HG03039 (cell line): ENCODE measurements at regions not wholly inside any gene's neighbourhood (a gene's known extent, or its start where the extent isn't known, plus 50 kb on each side); places are given as distances from the start of the nearest gene placed in this dataset.

Experiments
- ATAC-seq: cut with Tn5 transposase; IDR thresholded peaks from one replicate; pipeline ENCODE4 v1.9.1; 2021; ENCODE audit warnings: mild to moderate bottlenecking, moderate library complexity; ENCODE audit not compliant: unreplicated experiment

DNA sequence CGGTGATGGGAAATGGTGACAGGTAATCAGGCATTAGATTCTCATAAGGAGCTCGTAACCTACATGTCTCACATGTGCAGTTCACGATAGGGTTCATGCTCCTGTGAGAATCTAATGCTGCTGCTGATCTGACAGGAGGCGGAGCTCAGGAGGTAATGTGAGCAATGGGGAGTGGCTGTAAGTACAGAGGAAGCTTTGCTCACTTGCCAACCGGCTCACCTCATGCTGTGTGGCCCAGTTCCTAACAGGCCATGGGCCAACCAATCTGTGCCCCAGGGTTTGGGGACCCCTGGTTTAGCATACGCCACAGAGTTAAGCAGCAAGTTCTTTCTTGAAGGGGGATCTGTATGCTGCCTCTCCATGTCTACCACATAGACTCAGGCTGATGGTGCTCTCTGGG is 133.1 kb downstream of the IQUB start:
- ATAC-seq = no peak

DNA sequence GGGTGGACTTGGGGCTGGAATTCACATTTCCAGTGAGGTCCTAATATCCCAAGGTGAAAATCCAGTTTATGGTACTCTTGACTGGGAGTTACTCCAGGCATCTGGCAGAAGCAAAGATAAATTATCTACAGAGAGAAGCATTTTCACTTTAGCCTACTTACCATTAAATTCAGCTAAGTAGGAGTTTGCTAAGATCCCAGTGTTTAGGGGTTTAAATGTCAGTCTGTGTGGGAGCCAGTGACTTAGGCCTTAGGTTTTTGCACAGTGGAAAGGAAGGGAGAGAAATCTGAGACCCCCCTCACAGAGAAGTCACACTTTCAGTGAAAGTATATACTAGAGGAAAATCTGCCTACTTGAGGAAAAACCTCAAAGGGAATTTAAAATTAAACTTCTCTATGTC is 134.2 kb downstream of the IQUB start:
- no peak for ATAC-seq

DNA sequence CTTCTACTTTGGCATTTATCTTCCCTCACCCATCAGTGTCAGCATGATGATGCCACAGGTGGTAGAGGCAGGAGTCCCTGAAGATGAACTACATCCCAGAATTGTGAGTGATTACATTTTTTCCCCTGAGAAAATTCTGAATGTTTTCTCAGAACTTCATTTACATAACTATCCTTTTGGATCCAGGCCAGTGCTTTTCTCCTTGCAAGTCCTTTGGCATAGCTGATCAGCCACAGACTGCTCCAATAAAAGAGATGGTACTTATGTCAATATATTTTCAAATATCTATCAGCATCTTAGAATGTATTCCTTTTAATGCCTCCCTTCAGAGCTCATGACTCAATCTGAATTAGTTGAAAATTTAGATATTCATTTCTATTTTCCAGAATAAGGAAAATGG is 135.5 kb downstream of the IQUB start:
- no peak for ATAC-seq

DNA sequence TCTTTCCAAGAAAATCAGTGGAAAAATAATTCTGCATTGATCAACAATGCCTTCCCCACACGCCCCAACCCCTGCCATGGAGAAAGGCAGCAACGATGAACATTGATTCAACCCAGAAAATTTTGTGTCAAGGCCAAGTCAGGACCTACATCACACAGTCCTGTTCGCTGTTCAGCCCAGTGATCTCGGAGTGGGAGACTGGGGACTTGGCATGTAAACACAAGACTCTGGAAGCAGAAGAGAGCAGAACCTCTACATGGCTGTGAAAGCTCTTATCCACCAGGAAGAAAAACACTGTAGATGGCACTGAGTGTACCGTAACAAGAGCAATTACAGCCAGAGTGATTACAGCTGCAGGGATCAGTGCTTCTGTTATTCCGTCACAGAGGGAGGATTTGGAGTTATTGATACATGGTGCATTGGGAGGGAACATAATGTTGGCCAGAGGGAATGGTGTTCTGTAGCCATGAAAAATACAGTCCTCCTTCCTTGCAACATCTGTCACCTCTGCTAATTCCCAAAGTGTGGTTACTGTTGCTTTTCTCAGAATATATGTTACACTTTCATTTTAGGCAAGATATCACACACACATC is 136.6 kb downstream of the IQUB start:
- no peak for ATAC-seq

DNA sequence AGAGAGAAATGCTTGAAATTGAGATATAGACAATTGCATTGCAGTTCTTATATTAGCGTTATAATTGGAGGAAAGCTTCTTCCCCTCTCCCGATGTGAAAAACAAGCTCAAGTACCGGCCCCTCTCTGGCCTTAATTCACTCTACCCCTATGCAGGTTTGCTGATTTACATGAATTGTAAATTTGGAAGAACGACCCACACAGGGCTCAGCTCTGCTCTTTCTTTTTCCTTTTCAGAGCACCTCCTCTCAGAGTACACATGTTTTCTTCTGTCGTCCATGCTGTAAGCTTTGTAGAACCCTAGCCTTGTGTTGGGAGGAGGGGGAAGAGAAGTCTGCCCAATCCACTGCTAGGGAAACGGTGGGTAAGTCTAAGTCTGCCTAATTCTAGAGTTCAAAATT is 140.8 kb downstream of the IQUB start:
- ATAC-seq = no peak

DNA sequence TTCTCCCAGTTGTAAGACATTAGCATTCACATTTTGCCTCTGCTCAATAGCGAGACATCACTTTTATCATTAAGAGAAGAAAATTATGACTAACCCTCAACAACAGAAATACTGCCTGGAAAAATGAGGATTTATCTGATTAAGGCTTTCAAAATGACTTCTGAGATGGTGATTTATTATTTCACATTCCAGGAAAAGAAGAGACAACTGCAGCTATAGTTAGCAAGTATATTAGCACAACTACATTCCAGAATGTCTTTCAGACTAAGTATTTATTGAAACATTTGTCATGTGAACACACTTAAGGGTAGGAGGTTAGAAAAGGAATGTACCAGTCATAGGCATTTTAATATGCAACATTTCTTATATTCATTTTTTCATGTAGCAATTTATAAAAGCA is 162.0 kb downstream of the IQUB start:
- ATAC-seq = no peak

DNA sequence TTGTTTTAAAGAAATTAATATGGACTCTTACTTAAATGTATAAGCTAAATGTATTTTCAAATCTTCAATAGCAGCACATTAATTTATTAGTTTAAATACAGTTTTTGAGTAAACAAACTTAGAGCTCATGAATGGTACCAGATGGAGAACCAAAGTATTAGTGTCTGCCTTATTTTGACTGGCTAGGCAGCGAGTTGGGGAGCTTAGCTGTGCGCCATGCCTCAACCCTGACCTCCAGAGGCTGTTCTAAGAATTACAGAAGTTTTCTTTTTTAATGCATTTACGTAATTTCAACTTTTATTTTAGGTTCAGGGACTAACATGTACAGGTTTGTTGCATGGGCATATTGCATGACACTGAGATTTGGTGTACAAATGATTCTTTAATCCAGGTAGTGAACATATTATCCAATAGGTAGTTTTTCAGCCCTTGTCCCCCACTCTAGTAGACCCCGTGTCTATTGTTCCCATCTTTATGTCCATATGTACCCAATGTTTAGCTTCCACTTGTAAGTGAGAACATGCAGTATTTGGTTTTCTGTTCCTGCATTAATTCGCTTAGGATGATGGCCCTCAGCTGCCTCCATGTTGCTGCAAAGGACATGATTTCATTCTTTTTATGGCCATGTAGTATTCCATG is 166.8 kb downstream of the IQUB start:
- ATAC-seq = peak; percentile 91

DNA sequence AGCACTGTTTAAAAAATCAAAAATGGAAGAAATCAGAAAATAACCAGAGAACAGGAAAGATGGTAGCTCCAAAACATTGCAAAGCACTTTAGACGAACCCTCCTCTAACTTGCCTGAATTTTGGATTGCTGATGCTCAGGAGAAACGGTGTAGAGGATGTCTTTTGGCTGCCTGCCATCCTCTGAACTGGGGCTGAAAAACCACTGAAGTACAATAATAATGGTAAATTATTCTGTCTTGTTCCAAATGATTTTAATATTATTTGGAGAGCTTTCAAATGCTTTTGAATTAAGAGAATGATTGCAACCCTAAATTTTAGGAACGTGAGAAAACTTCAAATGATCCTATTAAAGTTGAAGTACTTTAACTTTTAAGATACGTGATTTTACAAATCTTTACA is 167.3 kb upstream of the SLC13A1 start:
- no peak for ATAC-seq

DNA sequence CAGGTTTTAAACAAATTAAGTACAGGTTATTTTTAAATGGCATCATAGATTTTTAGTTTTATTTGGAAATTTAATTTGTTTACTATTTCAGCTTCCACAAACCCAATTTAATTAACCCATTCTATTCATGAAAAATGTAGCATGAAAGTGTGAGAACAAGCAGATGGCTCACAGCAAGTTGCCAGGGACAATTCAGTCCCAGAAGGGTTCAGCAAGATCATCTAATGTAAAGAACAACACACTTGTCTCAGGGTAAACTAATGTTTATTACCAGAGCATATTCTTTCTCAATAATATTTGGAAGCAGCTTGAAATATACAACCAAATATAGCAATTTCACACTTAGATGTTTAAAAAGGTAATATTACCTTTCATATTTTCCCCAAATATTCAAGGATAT is 166.9 kb upstream of the SLC13A1 start:
- ATAC-seq = no peak

DNA sequence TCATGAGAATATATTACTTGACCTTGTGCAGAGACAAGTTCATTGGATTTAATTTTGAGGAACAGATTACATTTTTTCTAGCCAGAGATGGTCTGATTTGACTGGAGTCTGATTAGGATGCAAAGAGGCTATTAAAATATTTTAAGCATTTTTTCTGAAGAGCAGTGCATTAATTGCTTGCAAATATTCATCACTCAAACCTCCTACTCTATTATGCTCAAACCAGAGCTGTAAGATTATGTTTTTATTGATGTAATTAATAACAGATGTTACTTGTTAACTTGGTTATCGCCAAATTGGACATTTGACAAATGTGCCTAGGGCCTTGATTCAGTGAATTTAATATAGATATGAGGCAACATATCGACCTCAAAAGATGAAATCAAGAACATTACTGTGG is 160.9 kb upstream of the SLC13A1 start:
- no peak for ATAC-seq

DNA sequence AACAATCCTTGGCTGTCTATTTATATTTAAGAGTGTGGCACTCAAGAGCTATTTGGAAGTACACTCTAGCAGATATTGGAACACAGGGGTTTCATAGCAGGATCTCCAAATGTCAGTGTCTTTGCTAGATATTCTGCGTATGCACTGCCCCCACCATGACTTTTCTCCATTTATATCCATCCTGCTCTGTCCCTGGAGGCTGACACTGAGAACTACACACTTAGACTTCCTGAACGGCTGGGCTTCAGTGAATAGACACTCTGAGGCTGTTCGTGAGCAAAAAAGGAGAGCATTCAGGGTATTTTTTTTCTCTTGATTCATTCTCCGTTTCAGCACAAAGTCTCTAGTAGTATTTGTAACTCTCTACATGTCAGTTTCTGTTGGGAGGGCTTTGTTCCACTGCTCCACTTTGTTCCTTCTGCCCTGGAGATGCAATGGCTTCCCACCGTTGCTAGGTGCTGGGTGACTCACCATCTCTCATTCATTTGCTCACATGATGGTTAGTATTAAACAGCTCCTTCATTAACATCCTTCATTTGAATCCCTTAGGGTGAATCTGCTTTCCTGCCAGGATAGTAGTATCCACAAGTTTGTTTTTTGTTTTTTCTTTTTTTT is 155.9 kb upstream of the SLC13A1 start:
- no peak for ATAC-seq

DNA sequence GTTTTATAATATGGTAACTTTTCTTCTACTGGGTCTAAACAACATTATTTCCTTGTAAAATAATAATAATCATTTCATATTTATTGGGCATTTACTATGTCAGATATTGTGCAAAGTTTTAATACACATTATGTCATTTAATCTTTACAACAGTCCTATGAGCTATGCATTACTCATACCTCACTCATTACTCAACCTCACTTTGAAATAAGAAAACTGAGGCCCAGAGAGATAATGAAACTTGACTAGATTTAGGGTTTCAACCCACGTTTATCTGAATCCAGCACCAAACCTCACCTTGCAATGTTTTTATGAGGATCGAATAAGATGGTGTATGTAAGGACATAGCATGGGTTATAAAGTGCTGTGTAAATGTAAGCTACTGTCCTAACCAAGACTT is 153.2 kb upstream of the SLC13A1 start:
- ATAC-seq = no peak

DNA sequence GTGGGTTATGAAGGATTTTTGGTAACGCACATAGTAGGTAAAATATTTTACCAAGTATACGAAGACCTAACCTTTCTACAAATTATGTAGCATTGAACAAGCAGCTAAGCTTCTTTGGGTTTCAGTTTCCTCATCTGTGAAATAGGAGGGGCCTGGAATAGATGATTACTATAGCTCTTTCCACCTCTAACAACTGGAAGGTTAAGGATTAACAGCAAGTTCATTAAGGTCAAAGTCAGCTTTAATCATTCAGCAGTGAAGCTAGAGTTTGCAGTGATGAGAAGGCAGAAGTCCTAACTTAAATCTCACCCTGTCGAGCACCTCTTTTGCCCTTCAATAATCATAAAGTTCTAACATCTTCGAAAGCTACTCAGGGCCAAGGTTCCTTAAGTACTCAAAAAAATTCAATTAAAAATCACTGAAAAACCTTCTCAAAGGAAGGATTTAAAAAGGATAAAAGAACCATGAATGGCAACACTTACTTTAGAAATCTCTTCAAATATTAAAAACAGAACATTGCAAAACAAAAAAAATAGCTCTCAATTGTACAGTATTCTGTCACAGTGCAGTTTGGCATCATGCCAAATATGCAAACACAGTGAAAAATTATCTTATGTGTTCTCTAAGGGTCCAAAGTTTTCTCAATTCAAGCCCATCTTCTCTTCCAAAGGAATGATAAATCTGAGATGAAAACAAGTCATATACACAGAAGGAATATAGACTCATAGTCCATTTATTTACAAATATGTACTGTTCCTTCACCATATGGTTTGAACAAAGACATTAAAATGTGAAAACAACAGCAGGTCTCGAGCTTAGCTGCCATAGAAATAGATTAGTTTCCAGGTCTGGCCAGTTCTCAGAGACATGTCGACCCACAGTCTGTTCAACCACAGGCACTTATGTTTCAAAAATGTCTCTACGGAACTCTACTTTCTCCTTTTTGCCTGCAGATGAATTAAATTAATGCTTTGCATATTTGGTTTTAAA is 152.0 kb upstream of the SLC13A1 start:
- ATAC-seq = no peak

DNA sequence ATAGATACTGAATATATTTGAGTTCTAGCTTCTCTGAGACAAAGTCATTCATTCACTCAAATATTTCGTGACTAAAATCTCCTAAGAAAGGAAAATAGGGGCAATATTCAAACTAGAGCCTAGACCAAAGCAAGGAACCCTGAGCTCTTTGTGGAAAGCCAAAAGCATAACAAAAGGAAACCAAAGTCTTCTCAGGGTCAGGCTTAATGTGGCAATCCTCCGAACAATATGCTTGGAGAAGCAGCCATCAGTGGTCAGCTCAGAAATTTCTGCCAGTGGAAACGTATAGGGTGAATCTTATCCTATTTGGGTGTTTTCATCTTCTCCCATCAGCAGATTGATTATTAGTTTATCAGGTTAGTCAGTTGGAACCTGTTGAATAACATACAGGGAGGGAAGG is 151.3 kb upstream of the SLC13A1 start:
- no peak for ATAC-seq

DNA sequence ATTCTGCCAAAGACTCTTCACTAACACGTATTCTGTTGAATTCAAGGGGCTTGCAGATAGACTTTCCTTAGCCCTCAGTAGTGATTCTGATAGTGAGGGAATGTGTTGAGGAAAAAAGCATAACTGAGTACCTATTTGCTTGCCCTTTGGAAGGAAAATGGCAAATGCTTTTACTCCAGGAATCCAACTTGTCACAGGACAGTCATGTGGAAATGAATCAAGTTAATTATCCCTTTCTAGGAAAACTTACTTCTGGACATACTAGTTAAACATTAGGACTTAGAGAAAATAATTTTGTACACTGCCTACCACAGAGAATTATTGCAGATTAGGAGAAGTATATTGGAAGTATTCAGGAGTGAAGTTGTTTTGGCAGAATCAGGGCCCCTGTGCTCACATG is 148.9 kb upstream of the SLC13A1 start:
- ATAC-seq = no peak

DNA sequence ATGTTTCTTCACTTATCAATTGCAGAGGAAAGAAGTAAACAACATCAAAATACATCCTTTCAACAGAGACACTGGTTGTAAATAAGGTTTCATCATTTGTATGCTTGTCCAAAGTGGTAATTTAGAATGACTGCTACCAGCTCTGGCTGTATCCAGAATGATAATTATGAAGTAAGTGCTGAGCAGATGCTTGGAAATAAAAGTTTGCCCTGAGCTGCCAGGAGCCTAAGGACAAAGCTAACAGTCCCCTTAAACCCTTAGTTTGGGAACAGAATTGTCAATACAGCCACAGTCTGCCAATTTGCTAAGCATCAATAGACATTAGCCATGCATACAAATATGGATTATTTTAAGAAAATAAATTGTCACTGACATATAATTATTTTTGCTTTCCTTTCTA is 147.0 kb upstream of the SLC13A1 start:
- no peak for ATAC-seq

DNA sequence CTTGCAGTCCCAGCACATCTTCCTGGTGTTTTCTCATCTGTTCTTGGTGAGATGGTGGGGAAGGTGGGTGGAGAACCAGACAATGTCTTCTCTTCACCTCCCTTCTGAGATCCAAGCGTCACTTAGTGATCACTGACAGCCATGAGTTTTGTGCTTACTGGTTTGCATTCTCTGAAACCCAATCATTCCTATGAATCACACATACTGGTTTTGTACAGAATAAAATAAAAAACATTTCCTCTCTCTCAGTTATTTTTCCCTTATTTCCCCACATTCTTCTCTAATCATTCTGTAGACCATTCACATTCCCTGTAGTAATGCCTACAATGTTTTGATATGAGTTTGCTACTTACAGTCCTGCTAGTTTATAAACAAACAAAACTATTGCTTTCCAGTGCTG is 143.8 kb upstream of the SLC13A1 start:
- ATAC-seq = no peak

DNA sequence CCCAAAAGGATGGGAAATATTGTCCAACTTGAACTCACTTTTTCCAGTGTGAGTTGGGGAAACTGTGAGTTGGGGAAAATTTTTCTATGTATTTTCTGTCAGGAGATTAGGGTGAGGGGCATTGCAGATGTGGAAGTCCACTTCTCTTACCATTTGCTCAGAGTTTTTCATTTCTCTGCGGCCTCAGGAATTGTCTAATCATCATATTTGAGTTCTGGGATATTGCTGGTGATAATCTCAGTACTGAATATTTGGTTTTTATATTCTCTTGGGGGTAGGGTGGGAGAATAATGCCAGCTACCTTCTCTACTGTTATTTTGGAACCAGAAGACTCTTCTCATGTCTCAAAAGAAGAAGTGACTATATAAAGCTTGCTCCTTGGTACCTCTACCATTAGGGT is 141.3 kb upstream of the SLC13A1 start:
- no peak for ATAC-seq

DNA sequence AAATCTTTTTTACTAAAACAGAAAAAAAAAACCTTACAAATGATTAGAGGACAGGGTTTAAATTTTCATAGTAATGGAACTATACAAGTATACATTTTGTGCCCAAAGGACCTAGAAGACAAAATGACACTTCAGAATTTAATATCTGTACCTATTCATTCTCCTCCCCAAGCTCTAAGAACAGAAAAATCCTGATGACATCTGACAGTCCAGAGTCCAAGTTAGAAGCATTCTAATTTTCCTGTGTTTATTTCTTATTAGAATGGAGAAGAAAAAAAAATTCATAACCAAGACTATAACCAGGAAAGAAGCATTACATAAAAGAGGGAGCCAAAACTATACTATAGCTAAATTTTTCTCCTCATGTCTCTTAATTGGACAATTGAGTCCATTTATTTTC is 138.9 kb upstream of the SLC13A1 start:
- no peak for ATAC-seq

DNA sequence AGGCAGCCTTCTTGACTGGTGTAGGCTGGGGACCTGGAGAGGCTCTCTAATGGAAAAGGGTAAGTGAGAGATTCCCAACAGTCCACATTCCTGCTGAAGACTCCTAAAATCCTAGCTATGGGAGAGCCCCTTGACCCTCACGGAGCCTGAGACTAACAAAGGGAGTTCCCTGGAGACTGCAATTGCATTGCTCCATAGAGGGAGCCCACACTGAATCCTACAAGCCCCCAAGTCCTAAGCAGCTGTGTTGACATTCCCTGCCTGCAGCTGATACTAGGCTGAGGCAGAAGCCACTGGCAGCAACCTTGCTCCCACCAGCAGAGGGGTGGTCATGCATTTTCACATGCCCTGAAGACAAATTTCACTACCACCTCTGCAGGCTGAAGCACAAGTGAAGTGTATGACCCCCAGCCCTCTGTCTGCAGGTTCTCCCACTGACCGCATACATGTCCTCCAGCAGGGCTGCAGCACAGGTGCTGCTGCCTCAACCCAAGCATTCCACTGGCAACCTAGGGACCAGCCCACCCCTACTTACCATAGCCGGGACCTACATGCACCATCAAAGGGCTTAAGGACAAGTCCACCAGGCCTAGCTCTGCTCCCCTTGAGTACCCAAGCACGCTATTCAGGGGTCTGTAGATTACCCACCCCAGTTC is 130.3 kb upstream of the SLC13A1 start:
- no peak for ATAC-seq

DNA sequence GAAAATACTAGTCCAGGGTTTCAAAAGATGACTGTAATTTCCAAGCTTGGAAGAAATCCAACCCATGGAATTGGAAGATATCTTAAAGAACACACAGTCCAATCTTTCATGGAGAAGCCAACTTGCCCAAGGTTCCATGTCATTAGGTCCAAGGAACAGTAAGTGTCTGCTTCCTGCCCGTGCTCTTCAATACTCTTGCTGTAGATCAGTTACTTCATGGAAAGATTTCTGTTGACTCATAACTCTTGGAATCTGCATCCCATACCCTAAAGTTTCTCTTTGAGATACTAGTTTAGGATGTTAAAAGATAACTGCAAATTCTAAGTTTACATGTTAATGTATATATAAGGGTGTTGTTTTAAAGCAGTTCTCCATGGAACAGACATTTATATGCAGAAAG is 127.9 kb upstream of the SLC13A1 start:
- ATAC-seq = no peak
